GM19468 (cell line): ENCODE measurements at regions not wholly inside any gene's neighbourhood (a gene's known extent, or its start where the extent isn't known, plus 50 kb on each side); places are given as distances from the start of the nearest gene placed in this dataset.

Experiments used
- ATAC-seq: cut with Tn5 transposase; IDR thresholded peaks from one replicate; pipeline ENCODE4 v1.9.1; 2021; ENCODE audit warnings: mild to moderate bottlenecking, moderate library complexity, moderate number of reproducible peaks; ENCODE audit not compliant: unreplicated experiment; ENCODE audit errors: extremely low read depth

DNA sequence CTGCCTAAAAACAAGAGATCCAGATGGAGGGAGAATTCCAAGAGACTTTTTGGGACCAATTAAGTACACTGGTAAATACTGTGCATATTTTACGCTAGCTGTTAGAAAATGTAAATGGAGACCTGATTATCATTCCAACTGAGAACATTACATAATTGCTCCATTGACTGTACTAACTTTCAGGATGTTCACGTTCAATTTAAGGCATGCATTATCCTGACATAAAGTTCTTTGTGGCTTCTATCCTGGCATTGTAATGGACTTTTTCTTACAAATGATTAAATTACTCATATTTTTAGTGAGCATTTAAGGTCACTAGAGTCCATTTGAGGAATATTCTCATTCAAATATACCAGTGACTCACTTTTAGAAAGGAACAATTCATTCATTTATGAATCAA lies 883.3 kb upstream of the TMPRSS15 start:
- ATAC-seq, result no peak

DNA sequence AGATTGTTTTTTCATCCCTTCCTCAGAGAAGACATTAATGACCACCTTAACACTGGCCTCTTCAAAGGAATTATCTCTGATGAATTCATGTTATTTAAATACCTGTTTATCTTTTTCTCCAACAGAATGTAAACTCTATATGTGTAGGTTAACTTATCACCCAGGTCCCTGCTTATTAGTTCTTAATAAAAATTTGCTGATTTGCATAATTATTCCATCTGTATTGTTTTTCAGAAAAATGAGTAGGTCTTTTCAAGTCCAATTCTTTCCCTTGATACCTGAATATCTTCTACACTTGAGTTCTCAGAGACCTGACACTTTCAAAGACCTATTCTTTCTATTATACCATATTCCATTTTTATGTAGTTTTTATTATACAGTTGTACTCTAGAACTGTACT lies 886.7 kb upstream of the TMPRSS15 start:
- ATAC-seq, result no peak

DNA sequence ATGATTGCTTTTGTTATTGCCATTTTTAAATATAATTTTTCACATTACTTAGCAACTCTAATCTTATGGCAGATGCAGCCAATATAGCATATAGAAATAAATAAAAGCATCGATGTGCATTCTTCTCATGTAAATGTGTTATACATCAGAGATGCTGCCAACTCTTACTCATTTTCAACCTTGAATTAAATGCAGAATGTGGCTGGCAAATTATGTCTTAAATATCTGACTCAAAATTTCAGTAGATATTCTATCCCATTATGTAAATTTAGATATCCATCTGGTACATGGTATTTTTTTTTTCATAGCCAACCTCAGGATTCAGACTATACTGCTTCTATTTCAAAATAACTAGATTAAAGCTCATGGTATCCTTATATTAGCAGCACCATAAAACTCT lies 916.7 kb upstream of the TMPRSS15 start:
- ATAC-seq, result no peak

DNA sequence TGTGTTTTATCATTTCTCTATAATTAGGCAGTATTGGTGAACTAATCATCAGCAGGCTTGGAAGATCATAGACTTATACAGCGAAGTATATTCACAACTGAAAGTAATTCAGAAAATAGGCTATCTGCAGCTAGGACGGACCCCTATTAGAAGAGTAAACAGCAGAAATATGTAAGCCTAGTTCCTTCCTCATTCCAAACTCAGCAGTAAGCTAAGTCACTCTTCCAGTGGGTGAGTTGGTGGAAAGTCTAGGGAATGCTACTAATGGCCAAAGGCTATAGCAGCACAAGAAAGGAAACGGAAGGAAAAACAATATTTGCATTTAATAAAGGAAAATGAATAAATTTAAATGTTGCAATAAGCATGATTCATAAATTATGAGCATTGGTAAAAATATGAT lies 918.1 kb upstream of the TMPRSS15 start:
- no peak for ATAC-seq

DNA sequence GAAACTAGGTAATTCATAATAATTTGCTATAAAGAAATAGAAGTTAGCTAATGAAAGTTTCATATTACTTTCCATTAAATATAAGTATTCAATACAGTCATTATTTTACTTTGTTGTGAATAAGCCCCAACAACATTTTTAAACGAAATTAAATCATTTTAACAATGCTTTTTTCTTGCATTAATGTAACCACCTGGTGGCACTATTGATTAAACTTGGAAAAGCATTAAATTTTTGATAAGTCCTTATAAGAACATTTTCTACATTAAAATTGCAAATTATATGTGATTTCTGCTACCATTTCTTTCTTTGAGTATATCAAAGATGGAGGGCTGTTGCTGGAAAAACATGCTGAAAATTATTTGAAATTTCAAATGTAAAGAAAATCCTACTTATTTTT lies 918.8 kb upstream of the TMPRSS15 start:
- no peak for ATAC-seq

DNA sequence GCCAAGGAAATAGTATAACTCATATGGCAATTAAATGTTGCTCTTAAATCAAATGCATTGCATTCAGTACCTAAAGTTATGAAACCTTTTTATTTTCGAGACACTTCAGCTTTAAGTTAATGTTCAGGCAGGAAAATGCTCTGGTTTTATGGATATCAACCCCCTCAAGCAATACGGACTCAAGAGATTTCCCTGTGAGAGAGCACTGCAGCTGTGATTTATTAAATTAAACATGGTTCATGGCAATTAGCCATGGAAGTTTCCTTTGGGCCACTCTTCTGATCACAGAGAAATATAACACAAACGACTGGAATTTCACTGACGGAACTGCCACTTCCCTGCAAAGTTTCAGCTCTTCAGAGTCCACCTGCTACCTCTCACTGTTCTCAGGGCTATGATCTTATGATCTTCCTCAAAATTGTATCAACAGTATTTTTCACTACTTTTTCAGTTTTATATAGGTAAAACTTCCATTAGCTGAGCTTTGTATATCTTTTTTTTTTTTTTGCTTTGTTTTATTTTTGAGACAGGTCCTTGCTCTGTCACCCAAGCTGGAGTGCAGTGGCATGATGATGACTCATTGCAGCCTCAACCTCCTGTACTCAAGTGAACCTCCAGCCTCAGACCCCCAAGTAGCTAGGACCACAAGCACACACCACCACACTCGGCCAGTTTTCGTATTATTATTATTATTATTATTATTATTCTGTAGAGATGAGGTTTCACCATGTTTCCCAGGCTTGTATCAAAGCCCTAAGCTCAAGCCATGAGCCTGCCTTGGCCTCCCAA lies 923.1 kb upstream of the TMPRSS15 start:
- no peak for ATAC-seq

DNA sequence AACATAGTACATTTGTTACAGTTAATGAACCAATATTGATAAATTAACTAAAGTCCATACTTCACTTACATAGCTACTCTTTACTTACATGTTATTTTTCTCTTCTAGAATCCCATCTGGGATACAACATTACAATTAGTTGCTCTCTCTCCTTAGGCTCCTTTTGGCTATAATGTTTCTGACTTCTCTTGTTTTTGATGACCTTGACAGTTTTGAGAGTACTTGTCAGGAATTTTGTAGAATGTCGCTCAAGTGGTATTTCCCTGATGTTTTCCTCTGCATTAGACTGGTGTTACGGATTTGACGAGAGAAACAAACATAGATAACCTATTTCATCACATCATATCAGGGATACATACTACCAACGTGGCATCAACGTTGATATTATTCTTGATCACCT lies 925.4 kb upstream of the TMPRSS15 start:
- no peak for ATAC-seq

DNA sequence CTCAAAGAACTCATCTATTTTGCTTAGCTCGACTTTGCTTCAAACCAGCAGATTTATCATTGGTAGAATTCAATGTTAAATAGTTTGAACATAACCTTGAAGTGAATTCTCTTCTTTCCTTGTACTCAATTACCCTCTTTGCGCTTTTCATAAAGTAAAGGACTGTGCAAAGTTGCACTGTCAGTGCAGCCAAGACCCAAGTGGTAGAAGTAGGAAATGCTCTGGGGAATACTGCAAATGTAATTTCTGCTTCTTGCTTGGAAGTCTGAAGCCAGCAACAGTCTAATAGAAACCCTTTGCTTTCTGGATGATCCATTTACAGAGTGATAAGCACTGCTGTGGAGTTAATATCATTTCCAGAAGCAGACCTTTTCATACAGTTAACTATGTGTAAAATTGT lies 936.7 kb upstream of the TMPRSS15 start:
- ATAC-seq, result no peak

DNA sequence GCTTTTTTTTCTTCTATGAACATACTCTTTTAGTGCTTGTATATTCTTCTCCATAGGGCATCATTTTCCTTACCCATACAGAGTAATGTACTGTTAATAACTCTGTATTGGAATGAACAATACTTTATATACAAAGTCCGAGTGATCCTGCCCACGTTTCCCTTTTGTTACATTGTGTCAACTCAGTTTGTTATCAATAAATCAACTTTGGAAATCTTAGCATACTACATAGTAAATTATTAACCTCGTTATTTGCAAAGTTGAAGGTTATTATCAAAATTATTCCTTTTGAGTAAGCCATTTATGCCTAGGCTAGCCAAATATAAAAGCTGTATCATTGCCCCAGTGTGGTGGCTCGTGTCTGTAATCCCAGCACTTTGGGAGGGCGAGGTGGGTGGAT lies 937.4 kb upstream of the TMPRSS15 start:
- no peak for ATAC-seq

DNA sequence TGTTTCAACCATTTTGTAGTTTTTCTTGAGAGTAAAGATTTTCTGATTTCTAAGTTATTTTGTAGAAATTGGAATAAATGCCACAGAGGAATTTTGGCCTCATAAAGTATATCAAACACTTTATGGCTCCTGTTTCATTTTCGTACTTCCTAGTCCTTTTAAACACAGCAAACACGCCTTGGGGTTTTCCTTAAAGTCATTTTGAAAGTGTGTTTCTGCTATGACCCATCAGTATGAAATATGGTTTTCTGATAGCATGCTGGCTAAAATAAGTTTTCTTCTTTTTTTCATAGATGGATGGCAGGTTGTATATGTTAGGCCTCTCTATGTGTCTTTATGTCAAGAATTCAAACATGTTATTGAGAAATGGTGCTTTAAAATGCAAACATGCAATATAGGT lies 940.1 kb upstream of the TMPRSS15 start:
- peak; percentile 46 for ATAC-seq

DNA sequence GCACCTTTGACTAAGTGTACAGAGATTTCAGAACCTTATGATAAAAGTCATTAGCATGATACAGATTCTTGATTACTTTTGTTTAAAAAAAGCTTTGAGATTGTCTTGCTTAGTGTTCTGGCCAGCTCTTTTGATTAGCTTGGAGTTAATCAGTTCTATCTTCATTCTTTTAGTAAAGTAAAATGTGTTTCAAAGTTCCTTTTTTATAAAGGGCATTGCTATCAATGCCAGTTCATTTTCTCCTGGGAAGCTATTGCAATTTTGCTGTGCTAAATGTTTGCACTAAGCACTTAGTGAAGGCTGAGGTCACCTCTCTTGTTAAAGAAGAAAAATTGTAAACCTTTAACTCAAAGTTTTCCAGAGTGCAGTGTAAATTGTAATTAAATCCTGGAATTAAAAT lies 946.7 kb upstream of the TMPRSS15 start:
- no peak for ATAC-seq

DNA sequence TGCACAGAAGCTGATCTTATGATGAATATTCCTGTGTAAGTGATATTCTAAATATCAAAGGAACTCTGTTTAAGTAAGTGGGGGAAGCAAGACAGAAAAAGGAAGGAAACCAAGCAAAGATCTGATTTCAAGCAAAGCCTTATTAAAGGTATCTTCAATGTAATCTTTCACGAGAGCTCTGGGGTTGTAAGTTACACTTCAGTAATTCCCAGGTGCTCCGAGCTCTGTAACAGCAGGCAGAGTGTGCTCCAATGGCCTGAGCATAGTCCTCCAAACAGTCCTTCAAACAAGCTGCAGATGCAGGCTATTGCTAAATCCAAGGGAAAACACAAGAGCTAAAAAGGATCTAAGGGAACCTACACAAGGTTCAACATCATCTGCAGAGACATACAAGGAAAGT lies 949.7 kb upstream of the TMPRSS15 start:
- no peak for ATAC-seq

DNA sequence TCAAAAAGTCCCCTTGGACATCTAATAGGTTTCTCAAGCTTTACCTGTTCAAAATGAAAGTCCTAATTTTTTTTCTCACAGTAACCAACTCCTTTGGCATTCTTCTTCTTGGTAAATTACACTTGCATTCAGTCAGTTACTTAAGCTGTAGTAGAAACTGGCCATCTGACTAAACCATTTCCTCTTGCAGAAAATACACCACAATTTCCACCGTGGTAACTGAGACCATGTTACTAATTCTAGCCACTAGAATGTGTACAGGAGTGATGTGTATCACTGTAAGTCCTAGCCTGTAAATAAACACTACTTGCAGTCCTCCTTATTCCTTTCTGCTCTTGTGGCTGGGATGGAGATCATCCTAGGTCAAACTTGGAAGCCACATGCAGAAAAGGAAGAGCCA lies 965.4 kb upstream of the TMPRSS15 start:
- no peak for ATAC-seq

DNA sequence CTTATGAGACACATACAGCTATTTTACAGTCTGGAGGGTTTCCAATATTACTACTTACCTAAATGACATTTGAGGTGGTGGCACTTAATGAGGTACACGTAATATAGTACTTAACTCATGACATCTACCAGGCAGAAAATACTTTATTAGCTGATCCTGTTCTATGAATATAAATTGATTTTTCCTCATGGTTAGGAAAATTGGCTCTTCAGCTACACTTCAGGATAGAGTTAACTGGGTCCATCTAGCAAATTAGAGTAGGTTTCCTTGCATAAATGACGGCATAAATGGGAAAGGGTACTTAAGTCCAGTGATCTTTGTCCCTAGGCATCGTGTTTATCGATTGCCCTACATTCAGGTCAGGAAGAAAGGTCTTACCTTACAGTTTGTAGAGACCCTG lies 988.8 kb upstream of the TMPRSS15 start:
- ATAC-seq, result no peak

DNA sequence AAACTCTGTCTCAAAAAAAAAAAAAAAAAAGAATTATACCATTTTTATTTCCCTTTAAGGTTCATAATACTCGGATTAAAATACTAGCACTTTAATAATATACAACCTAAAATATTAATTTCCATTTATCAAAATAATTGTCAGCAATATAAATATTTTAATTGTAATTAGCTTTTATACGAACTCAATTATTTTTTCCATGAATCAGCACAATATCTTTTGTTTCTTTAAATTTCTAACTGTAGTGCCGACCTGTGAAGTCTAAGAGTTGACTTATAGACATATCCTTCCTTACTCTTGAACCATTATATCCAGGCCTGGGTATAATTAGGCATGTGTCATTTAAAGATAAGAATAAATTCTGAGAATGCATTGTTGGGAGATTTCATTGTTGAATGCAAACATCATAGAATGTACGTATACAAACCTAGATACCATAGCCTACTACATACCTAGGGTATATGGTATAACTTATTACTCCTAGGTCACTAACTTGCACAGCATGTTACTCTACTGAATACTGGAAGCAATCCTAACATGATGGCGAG lies 996.7 kb upstream of the TMPRSS15 start:
- ATAC-seq, result no peak

DNA sequence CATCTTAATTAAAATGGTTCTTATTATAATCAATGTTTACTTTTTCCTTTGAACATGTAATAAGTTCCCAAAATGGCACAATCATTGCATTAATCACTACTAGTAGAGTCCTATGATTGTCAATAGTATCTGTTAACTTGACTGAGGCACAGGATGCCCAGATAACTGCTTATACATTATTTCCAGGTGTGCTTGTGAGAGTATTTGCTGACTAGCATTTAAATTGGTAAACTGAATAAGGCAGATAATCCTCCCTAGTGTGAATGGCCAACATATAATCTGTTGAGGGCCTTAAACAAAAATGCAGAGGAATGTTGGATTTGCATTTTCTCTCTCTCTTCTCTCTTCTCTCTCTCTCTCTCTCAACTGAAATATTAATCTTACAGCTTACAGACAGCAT lies 999.3 kb upstream of the TMPRSS15 start:
- no peak for ATAC-seq

DNA sequence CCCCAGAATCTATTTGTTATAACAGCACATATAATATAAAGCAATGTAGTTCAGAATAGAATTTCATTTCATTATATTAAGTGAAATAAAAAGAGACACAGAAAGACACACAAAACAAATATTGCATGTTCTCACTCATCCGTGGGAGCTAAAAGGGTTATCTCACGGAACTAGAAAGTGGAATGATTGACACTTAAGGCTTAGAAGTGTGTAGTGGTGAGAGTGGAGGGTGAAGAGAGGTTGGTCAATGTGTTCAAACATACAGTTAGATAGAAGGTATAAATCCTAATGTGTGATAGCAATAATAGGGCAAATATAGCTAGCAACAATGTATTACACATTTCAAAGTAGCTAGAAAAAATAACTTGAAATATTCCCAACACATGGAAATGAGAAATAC lies 1001.7 kb upstream of the TMPRSS15 start:
- ATAC-seq, result no peak

DNA sequence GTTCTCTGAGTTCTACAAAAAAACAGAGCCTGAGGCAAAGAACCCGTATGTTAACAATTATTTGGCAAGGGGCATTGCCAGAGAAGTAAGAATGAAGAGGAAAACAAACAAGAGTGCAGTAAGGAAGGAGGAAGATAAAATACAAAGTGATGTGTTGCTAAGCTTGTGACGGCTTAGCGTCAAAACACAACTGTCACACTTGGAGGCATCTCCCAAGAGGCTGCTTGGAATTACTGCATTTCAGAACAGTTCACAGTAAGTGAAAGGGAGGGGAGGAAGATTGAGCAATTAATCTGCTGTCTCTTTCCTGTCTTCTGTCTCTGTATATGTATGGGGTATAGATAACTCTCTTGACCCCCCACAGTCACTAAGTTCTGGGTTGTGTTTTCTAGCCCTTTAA lies 1017.0 kb upstream of the TMPRSS15 start:
- no peak for ATAC-seq

DNA sequence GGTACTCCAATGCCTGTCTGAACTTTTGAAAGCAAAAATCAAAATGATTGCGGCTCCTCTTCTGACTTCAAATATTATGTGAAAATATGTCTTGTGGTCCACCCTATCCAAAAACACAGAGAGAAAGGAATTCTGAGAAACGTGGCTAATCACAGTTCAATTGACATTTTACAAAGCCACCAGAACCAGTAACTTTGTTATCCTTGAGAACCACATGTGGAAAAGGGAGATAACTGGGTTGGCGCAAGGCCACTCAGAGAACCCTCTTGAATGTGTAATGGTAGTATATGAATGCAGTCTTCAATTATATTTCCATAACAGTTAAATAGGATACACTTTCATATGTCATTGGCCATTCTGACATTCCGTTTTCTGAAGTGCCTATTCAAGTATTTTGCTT lies 1030.0 kb upstream of the TMPRSS15 start:
- no peak for ATAC-seq

DNA sequence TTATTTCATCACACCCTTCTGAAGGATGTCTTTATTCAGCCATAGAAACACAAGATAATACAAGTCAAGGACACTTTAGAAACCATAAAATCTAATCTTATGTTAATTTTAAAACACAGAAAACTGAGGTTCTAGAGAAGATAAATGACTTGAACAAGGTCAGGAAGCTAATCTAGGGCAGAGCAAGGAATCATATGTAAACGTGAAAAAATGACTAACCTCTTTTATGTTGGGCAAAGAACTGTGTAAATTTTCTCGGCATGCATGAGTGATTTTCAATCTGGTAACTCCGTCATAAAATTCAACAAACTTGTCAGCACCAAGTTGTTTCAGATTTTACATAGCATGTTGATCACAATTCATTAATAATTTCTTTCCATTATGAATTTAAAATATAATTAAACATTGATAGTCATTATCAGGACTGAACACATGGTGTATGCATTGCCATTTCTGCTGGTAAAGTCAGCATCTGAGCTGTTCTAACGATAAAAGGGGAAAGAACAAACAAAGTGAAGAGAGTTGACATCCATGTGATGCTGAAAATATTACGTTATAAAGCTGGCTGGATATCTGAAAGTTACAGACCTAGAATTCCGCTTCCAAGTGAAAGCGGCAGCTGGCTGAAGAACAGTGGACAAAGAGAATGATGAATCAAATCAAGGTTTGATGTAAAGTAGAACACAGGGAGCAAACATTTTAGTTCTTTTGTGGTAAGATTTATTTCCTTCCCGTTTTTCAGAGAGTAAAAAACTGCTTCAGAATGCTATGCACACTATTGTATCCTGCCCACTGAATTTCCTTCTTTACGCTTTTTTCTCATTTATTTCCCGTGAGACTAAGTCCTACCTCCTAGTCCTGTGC lies 1037.4 kb upstream of the TMPRSS15 start:
- no peak for ATAC-seq

DNA sequence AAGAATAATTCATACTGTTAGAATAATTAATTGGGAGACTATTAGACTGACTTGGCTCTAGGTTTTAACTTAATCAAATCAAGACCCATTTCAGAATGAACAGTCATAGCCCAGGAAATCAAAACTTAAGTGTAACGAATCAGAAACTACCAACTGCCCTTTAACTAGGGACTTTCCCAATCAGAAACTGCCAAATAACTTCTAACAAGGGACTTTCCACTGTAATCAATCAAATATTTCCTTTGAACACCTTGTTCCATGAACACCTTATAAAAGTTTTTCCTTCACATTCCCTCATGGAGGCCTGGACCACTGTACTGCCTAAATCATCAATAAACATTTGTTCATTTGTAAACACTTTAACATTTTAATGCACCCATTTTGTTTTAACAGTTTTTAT lies 1054.7 kb upstream of the TMPRSS15 start:
- no peak for ATAC-seq
